Lung microvascular endothelial cell (primary cell): ENCODE measurements at regions not wholly inside any gene's neighbourhood (a gene's known extent, or its start where the extent isn't known, plus 50 kb on each side); places are given as distances from the start of the nearest gene placed in this dataset.
A peak's percentile ranks its signal among the peaks of the same experiment; 100 is the strongest.

Experiments
- DNase-seq, 2 donors: peaks; one replicate each; pipeline versions ENCODE4 v3.0.0 to v3.0.0-alpha.2; 2010; ENCODE audit warnings: low read depth in 2 of 2

DNA sequence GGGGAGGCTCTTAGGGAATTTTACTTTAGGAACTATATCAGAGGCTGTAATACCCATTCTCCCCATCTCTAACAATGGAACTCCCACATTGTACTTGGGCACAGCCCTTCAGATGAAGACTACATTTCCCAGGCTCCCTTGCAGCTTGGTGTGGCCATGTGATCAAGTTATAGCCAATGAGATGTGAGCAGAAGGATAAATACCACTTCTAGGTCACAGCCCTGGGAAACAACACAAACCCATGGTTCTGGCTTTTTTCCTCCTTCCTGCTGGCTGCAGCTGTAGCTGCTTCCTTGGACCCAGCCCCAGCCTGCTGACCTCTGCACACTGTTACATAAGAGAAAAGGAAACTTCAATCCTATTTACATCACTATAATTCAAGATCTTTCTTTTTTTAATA lies 445.9 kb upstream of the JARID2 start:
- DNase-seq = peak; percentile 74 to 79

DNA sequence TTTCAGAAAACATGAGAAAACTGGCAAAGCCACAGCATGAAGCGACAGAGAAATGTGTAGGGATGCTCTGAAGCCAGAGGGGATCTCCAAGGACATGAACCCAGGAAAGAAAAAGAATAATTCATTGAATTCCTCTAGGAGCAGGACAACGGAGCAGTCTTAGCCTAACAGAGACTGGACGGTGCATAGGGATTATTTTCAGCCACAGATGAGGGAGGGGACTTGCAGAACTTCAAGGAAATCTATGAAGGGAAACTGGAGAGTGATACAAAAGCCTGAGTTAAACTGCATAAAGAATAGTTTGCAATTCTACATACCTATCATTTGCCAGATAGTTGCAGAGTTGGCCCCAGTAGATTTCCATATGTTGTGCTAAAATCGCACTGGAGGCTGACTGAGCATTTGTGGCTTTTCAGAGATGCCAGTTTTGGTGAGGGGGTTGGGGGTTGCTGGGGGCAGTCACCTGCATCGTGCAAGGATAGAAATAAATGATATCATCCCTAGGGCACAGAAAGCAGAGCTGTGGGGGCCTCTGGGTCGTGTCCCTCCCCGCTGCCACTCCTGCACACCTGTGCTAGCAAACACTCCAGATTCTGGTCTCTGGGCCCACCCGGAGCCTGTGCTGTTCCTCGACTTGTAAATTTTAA lies 443.2 kb upstream of the JARID2 start:
- no peak for DNase-seq

DNA sequence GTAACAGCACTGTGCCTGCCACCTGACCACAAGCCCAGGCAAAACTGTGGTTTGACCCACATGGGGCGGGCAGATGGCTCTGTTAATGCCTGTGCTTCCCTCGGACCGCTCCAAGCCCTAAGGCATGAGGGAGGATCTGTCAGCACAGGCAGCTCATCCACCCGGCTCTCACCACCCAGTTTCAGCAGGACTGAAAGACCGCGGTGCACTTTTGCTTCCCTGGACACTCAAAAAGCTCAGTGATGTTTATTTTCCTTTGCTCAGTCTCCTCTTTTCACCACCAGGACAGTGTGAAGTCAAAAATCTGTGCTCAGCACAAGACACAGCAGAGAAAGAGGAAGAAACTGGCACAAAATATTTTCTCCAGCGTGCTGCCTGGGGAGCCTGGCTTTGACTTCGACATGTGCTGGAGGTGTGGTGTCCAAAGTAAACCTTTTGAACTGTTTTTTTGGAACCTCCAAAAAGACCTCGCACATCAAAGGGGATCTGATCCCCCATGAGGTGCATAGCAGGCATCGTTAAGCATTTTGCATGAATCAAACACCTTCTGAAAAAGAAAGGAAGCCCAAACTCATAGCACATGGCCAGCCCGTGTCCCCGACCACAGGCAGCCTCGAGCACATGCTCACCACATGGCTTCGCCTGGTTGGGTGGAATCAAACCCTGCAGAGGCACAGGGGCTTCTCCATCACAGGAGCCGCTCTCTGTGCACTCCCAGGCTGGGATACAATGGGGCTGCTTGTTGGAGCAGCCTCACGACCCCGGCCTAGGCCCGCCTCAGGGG lies 441.7 kb upstream of the JARID2 start:
- no peak for DNase-seq

DNA sequence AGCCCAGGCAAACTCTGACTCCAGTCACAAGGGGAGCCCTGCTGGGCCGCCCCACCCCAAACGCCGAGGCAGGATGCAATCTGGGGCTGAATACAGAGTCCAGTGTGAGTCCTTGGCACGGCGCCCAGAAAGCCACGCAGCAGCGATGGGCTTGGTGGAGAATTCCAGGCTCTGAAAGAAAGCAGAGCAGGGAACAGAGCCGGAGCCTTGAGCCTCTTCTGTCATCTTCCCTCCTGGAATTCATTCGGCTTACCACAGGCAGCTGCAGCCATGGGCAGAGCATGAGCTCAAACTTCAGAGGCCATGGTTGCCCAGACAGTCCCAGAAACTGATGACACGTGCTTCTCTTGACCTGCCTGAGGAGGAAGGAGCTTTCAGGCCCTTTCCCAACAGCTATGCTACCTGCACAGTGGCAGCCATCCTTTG lies 441.1 kb upstream of the JARID2 start:
- DNase-seq = peak; percentile 65 to 70

DNA sequence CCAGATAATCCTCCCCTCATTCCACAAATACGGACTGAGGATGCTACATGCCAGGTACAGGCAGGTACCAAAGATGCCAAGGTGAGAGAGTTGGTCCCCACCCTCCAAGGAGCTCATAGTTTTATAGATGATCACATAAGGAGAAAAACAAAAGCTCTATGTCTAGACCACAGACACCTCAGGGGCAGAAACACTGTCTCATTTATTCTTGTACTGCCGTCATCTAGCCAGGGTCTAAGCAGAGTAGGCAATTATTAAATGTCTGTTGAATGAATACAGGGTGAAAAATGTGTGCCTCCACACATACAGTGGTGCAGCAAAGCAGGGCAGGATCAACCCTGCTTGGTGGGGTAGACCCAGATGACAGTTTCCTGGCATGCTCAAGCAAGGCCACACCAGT lies 439.8 kb upstream of the JARID2 start:
- no peak for DNase-seq

DNA sequence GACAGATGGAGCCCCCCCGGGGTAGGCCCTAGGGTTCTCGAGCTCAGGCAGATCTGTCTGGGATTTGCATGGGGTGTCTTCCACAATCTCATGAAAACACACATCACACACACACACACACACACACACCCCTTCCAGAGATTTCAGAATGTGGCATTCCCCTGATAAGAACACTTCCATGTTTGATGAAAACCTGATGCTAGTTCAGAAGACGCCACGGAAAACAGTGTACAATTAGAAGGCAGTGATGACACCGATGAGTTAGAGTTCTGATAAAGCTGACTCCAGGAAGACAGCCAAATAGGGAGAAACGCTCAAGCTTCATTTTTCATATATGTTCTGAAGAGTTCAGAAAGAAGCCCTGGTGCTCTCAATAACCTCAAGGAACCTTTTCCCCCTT lies 438.7 kb upstream of the JARID2 start:
- DNase-seq = no peak

DNA sequence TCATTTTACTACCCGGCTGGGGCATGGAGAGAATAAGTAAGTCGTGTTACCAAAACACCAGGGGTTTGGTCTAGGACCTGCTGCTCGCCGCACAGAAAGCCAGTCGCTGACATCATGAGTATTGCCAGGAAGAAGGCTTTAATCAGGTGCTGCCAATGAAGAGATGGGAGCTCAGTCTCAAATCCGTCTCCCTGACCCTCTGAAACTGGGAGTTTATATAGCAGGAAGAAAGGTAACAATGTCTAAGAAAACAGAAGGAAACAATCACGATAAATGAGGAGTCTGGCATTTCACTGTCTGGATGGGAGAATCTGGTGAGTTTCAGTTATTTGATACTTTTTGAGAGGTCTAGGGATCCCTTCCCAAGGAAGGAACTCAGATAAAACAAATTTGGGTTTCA lies 437.9 kb upstream of the JARID2 start:
- DNase-seq = no peak

DNA sequence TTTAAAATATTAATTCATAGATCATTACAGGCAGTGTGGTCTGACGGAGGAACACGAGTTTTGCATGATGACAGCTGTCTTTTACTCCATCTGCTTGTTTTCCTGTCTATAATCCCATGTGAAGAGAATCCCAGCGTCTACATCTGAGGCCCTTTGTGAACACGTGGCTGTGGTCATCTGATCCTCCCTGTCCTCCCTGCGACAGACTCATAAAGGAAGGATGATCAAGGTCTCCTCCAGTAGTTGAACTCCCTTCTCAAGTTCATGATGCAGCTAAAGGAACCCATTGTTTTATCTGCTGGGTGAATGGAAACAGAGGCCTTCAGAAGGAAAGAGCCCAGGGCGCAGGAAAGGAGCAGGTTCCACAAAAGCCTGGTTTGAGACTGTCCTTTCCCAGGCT lies 435.8 kb upstream of the JARID2 start:
- DNase-seq = no peak

DNA sequence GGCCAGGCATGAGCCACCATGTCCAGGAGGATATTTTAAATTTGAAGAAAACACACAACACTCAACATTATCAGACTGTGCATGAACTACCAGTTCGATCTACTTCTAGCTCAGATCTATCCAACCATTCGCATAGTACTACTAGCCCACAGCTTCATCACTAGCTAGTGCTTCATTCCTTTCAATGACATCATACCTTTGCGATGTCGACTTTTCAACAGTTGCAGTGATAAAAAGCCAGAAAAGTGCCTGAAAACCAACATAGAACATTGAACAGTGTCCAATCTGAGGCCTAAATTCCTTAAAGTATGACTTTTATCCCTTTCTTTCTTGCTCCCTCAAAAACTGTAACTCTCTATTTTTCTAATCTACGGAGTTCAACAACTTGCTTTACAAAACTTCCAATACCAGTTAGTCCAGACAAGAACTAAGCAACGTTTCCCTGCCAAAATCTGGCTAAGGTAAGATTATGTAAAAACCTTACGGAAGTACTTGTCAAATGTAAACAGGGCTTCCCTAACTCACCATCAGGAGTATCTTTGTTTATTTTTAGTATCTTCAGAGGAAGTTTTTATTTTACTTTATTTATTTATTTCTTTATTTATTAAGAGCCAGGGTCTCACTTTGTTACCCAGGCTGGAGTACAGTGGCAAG lies 434.0 kb upstream of the JARID2 start:
- no peak for DNase-seq

DNA sequence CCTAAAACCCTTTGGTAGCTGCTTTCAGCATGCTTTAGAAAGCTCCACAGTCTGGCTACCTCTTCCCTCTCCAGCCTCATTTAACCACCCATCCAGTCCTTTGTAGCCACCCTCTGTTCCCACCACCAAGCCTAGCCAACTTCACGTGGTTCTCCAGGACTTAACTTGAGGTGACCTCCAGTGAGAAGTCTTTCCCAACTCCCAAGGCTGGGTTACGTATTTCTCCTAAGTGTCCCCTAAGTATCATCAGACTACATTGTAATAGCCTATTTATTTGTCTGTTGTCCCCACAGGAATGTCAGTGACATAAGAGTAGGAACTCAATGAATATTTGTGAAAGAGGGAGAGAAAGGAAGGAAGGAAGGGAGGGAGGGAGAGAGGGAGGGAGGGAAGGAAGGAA lies 431.9 kb upstream of the JARID2 start:
- DNase-seq = no peak

DNA sequence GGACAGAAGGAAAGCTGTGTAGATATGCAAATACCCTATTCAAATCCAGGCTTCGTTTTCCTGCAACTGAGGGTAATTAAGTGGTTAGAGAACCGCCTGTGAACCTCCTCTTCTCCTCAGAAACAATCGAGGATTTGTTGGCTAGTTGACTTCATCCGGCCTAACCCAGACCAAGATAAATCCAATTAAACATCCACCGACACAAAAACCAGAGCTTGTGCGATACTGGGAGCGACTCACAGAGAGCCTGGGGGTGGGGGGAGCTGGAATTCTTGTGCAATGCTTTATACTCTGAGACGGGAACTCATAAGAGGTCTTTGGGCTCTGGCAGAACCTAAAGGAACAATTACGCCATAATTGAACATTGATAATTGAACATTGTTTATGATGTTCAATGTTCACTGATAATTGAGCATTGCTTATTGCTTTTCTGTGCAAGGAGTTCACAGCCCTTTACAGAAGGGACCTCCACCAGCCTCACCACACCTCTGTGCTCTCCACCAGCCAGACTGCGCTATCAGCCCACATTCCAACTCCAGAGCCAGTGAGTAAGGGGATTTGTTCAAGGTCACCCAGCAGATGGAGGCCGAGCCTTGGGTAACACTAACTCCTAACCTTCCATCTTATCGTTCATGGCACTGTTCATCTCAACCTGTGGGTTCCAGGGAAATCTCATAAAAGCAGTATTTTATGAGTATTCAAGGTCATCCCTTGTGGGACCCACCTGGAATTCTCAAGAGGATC lies 429.6 kb upstream of the JARID2 start:
- no peak for DNase-seq

DNA sequence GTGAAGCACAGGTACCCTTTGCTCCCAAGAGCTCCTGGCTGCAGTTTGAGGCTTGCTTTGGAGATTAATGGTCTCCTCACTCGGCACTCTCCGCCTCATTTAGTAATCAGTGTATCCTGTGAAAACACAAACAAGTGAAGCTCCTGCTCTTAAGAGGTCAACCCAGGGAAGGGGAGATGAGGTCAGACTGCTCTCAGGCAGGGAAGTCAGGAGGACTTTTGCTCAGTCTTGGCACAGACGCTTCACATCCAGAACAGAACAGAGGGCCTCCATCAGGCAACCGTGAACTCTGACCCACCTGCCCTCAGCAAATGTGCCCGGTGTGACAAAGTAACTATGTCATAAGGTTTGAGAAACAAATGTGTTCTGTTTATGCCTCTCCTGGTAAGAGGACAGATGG lies 428.8 kb upstream of the JARID2 start:
- DNase-seq = no peak

DNA sequence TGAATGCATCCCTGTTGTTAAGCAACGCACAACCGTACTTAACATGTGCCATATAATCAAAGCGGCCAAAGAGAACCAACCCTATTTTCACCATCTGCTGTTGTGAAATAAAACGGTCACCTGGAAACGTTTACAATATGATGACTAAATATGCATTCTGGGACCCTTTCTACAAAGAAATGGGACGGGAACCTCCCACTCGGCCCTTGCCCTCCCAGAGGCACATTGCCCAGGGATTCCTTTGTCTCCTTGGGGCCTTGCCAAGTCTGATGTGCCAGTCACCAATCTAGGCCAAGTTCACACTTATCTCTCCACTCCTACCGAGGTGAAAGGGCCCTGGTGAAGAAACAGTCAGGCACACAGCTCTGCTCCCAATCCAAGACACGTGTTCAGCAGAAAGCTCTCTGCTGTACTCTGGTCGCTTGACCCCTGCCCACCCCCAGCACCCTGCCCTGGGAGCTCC lies 427.4 kb upstream of the JARID2 start:
- no peak for DNase-seq

DNA sequence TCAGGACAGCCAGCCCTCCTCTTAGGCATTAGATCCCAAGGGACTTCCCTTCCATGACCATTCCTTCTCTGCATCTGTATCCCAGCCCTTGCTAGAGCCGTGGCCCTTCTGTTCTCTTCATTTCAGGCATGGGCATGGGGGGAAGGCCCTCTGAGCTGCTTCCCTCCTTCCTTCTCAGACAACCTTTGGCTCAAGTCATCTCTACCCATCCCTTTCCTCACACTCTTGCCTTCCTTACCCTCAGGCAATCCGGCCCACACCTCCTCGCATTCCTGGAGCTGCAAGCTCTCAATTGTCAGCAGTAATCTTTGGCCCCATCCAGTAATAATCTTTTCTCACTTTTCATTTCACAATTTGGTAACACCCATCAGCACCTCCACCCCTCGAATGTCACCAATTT lies 426.9 kb upstream of the JARID2 start:
- DNase-seq = no peak

DNA sequence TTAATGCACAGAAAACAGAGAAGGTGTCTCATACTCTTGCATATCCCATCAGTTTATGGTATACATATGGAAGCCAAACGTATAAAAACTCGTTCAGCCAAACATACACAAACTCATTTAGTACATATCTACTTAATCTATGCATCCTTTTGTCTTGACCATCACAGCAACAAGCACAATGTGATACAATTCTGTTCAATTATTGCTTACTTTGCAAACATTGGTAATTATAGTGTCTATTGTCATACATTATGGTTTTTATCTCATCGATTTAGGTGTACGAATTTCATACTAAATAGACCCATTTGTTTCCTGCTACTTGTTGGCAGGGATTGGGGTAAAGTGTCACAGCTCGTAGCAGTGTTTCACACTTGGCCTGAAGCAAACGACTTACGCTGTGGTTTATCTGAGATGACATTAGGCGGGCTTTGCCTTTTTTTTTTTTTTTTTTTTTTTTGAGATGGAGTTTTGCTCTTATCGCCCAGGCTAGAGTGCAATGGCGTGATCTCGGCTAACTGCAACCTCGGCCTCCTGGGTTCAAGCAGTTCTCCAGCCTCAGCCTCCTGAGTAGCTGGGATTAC lies 425.9 kb upstream of the JARID2 start:
- DNase-seq = no peak

DNA sequence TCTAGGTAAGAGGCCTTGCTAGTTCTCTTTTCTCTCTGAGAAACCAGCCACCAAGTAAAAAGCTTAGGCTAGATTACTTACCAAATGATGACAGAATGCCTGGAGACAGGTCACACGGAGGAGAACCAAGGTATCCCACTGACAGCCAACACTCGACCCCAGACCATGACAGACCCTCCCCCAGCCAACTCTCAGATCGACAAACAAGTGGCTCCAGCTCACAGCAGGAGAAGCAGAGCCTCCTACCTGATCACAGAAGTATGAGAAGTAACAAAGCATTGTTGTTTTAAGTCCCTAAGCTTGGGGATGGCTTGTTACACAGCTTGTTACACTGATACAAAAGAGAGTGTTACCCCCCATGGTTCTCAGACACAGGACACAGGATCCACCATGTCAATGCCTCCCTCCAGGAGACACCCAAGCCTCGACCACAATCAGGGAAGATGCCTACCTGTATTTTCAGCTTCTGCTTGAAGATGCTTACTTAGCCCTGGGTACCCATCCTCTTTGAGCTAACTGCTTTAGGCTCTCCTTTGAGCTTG lies 423.8 kb upstream of the JARID2 start:
- DNase-seq = no peak

DNA sequence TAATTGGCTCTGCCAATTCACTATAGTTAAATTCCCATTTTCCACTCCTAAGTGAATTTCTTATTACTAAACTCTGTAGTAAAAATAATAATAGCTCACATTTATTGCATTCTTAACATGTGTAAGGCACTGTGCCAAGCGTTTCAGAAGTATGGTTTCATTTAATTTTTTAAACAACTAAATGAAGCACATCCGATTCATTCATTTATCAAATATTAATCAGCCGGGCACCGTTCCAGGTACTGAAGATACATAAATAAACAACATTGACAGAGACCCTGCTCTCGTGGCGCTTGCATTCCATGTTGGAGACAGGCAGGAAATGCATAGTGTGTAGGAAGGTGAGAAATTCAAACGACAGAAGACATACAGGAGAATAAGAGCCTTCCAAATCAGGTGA lies 423.2 kb upstream of the JARID2 start:
- DNase-seq = no peak

DNA sequence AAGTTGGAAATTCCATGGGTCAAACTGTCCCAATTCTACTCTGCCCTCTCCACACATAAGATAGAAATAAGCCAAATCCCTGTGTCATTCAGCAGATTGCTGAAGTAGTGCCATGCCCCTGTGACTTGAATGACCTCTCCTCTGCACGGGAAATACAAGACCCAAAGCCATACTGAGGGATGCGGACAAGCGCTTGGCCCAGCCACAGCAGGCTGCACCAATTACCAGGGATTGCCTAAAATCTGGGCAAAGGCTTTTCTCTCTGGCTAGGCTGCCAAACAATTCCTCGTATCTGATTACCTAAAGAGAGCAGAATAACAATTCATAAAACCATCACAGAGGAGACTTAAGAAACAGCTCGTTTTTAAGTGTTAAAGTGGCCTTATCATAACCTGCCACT lies 421.8 kb upstream of the JARID2 start:
- no peak for DNase-seq

DNA sequence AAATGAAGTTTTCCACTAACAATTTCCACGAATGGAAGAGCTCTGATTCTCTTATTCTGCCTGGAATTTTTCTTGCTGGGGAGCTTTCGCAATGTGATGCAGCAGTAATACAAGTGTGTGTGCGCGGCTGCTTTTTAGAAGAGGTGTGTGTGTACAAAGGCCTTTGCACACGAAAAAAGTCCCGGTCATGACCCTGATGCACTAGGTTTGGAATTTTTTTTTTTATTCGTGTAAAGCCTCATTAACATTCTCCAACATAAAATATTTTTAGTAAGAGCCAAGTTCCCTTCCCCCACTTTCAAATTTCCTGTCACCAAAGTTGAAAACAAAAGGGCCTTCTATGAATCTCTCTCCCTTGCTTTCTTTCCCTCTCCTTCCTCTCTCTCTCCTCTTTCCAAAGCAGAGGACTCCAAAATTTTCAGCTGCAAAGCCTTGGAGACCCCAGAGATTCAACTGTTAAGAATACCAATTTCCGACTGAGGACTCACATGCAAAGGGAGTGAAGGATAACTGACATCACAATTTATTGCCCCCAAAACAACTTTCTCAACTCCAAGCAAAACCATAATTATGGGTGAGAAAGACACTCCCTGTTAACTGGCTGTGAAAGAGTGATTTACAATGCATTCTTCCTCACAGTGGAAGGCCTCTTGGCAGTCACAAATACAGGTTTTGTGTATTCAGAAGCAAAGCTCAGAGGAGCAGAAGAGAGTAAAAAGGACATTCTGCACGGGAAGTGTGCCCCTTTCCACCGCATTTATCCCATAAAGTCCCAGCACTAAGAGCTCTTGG lies 421.2 kb upstream of the JARID2 start:
- DNase-seq = no peak

DNA sequence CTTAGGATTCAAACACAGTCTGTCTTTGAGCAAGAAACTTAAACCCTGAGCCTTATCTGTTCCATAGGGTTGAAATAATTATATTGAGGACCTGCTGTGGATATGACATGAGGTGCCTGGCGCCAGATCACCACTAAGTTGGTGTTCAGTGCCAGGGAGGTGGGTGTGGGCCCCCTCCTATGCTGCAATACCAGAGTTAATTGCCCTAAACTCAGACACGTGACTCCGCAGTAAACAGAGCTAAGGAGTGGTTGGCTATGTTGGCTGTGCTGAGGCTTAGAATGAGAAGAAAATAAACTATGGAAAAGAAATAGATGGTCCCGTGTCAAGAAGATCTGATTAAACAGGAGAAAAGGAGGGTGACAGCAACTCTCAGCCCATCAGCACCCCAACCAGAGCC lies 419.4 kb upstream of the JARID2 start:
- DNase-seq = no peak

DNA sequence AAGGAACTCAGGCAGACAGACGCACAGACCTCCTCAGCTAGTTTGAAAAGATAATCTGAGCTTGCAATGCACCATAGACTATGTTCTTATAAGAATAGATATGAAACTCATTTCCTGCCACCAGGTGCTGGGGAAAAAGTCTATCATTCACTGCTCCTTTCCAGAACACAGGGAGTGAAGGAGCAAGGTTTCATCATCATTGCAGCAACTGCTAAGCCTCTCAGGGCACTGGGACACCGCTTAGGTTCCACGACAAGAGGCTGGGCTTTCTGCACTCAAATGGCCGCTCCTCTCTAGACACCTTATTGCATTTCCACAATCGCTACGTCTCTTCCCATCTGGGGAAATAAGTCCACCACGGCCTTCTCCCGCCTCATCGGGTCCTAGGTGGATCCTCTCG lies 418.5 kb upstream of the JARID2 start:
- no peak for DNase-seq
